HG03460 (cell line): ENCODE measurements at regions not wholly inside any gene's neighbourhood (a gene's known extent, or its start where the extent isn't known, plus 50 kb on each side); places are given as distances from the start of the nearest gene placed in this dataset.
A peak's percentile ranks its signal among the peaks of the same experiment; 100 is the strongest.

Experiments used
- ATAC-seq: cut with Tn5 transposase; IDR thresholded peaks from one replicate; pipeline ENCODE4 v1.9.1; 2021; ENCODE audit not compliant: unreplicated experiment

GRCh38 chr1:110816945-110817344, 56.0 kb upstream of the CD53 start:
- ATAC-seq, result no peak

- no peak for ATAC-seq
Observed at GRCh38 chr1:110811529-110811928, 61.4 kb upstream of the CD53 start.

- ATAC-seq, result no peak
Observed at GRCh38 chr1:110800079-110800478, 72.9 kb upstream of the CD53 start.

- ATAC-seq, result no peak
Observed at GRCh38 chr1:110798691-110799256, 74.2 kb upstream of the CD53 start.

GRCh38 chr1:110788673-110789072, 84.3 kb upstream of the CD53 start:
- ATAC-seq, result no peak

- ATAC-seq, result peak; percentile 82
Observed at GRCh38 chr1:110787328-110788071, 85.4 kb upstream of the CD53 start.

- no peak for ATAC-seq
Observed at GRCh38 chr1:110786802-110787327, 86.1 kb upstream of the CD53 start.

- ATAC-seq, result no peak
Observed at GRCh38 chr1:110785612-110786011, 87.3 kb upstream of the CD53 start.

GRCh38 chr1:110785055-110785454, 87.9 kb upstream of the CD53 start:
- no peak for ATAC-seq

GRCh38 chr1:110783292-110783918, 89.5 kb upstream of the CD53 start:
- no peak for ATAC-seq

- no peak for ATAC-seq
Observed at GRCh38 chr1:110781525-110781924, 91.4 kb upstream of the CD53 start.

GRCh38 chr1:110780600-110781484, 92.1 kb upstream of the CD53 start:
- no peak for ATAC-seq

- no peak for ATAC-seq
Observed at GRCh38 chr1:110779636-110780035, 93.3 kb upstream of the CD53 start.

- no peak for ATAC-seq
Observed at GRCh38 chr1:110778821-110779220, 94.1 kb upstream of the CD53 start.

- ATAC-seq, result no peak
Observed at GRCh38 chr1:110777228-110777627, 95.7 kb upstream of the CD53 start.

GRCh38 chr1:110774398-110774797, 98.5 kb upstream of the CD53 start:
- no peak for ATAC-seq

- ATAC-seq, result no peak
Observed at GRCh38 chr1:110773813-110774212, 99.1 kb upstream of the KCNA3 start.

GRCh38 chr1:110771245-110772022, 96.7 kb upstream of the KCNA3 start:
- ATAC-seq, result no peak

GRCh38 chr1:110770832-110771231, 96.1 kb upstream of the KCNA3 start:
- ATAC-seq, result no peak

GRCh38 chr1:110768605-110769004, 93.9 kb upstream of the KCNA3 start:
- no peak for ATAC-seq

GRCh38 chr1:110766336-110766647, 91.6 kb upstream of the KCNA3 start:
- no peak for ATAC-seq
